Sciatic nerve (tissue), 2 donors: ENCODE measurements at regions not wholly inside any gene's neighbourhood (a gene's known extent, or its start where the extent isn't known, plus 50 kb on each side); places are given as distances from the start of the nearest gene placed in this dataset.
"Not testable (repeated sequence)": the region's sequence is repeated elsewhere in the genome, so short reads cannot be mapped to it uniquely, and the experiment has no call there.

ENCODE experiments used
- ATAC-seq: fragments of 200-7000 bp; cut with Tn5 transposase; one replicate; pipeline ENCODE4 v1.9.1; 2020; ENCODE audit warnings: mild to moderate bottlenecking, moderate library complexity
- DNase-seq: peaks from one replicate; pipeline ENCODE4 v3.0.0-alpha.2; 2020; ENCODE audit warnings: low spot score
- intact Hi-C: fragments of 100-400 bp; cut with DNase I; formaldehyde crosslinking; loops from one replicate; pipeline ENCODE4 v1.14.2; 2022
- donor health status: DM: no; HTN: no; CAD: no.
- donor health status: DM: no; HTN: no; CAD: no.

DNA sequence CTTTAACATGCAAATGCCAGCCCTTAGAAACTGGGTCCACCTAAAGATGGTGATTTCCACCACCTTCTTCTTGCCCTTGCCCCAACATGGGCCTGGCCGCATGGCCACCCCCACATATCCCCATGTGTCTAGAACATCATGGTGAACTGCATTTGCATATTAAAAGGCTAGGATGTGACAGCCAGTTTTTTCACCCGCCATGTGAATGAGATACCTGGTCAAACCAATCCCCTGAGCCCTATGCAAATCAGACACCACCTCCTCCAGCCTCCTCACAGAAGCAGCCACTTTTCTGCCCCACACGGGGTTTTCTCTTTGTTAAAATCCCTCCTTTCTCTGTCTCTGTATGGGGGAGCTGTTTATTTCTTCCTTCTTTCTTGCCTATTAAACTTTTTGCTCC, 1322.5 kb downstream of the FSCB start:
- no peak for ATAC-seq
- no peak for DNase-seq
- intact Hi-C loops: no loop called here

DNA sequence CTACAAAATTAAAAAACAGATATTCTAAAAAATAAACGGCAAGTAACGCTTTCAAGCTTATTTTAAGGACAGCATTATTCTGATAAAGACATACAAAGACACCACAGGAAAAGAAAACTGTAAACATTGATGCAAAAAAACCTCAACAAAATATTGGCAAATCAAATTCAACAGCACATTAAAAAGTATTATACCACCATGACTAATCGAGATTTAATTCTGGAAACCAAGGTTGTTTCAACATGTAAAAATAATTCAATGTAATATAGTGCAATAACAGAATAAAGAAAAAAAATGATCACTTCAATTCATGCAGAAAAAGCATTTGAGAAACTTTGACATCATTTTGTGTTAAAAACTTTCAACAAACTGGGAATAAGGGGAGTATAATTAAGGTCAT, 1323.2 kb downstream of the FSCB start:
- DNase-seq: no peak
- ATAC-seq: no peak
- intact Hi-C loops: no loop called here

DNA sequence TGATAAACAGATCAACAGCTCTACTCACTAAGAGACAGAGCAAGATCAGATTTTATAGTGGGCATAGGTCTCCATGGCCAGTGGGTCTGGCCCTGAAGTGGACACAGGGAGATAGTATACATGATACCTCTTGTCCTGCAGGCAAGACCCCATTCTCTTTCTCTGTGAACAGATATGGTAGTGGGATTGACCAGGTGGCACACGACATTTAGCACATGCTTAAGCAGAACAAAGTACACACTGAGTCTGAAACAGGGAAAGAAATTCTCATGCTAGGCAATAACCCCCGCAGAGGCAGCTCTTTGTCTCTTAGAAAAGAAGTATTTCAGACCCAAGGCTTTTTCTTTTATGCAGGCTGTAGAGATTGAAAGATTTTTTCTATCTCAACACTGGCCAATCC, 1331.2 kb downstream of the FSCB start:
- ATAC-seq: no peak
- intact Hi-C loops: no loop called here
- no peak for DNase-seq

GRCh38 chr14:43172899-43173548, 1334.1 kb downstream of the FSCB start:
- intact Hi-C loops: no loop called here
- no peak for DNase-seq
- no peak for ATAC-seq

- DNase-seq (no peak), ATAC-seq (no peak)
- intact Hi-C loops: no loop called here
Measured at GRCh38 chr14:43169722-43170121, 1337.4 kb downstream of the FSCB start.

DNA sequence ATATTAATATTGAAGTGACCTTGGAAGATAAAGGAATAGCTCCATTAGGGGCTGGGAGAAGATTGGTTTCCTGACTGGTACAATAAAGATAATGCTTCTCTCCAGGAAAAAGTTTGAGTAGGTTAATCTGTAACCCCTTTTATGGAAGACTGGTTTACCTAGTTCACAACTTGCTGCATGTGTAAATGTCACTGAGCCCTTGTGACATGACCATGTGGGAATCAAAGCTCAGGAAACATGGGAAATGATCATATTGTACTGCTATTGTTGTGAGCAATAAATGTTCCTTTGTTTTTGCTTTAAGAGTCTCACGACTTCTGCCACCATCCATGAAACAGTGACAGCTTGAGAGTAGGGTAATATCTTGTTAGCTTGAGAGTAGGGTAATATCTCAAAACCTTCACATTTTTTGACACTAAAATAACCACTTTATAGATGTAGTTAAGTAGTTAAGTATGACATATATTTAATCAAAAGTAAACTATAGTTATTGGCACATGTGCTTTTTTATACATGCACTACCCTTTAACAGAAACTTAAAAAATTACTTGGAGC, 1338.6 kb downstream of the FSCB start:
- intact Hi-C loops: no loop called here
- ATAC-seq: no peak
- no peak for DNase-seq

DNA sequence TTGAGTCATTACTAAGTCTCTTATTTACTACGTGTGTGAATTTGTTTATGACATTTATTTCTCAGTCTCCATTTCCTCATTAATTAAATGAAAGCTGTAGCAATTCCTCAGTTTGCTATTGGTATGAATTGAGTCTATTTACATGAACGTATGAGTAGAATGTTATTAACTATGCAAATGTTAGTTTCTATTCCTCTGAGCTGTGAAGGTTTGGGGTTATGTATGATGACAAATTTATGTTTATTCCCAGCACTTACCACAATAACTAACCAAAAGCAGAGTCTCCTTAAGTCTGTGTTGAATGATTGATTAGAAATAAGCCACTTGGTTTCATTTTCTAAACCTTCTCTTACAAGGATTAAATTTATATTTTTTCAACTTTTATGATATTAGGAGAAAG, 1340.9 kb downstream of the FSCB start:
- DNase-seq (no peak), ATAC-seq (no peak)
- intact Hi-C loops: no loop called here

DNA sequence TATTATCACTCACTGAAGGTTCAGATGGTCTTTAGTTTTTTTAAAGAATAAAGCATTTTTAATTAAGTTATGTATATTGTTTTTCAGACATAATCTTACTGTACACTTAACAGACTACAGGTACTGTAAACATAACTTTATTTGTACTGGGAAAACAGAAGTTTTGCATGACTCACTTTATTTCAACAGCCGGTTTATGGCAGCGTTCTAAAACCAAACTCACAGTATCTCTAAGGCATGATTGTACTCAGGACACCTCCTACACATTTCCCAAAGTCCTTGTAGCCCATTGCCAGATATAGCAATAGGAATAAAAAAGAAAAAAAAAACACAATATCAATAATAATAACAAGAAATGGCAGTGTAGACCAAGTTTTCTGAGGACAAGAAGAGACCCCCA, 1341.4 kb downstream of the FSCB start:
- ATAC-seq: no peak
- no peak for DNase-seq
- intact Hi-C loops: no loop called here

- intact Hi-C loops: no loop called here
Measured at GRCh38 chr14:43161477-43161876, 1345.6 kb downstream of the FSCB start.

DNA sequence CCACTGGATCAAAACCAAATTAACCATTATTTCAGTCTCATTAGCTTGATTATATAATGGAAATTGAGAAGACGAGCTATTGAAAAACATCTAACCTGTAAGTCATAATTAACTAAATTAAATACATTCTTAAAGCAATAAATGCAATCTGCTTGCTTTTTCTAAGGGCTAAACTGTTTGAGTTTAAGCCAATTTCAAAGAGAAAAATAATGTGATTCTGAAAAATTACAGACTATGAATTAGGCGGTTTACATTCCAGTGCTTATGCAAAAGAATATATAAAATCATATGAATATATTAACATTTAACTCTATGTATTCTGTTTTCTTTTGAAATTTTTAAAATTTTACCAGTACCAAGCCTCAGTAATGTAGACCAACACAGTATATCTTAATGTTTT, 1349.4 kb downstream of the FSCB start:
- ATAC-seq (no peak), DNase-seq (no peak)
- intact Hi-C loops: no loop called here

More at GRCh38 chr14:43161477-43161876, 1345.6 kb downstream of the FSCB start:
- ATAC-seq (no peak), DNase-seq (no peak)

DNA sequence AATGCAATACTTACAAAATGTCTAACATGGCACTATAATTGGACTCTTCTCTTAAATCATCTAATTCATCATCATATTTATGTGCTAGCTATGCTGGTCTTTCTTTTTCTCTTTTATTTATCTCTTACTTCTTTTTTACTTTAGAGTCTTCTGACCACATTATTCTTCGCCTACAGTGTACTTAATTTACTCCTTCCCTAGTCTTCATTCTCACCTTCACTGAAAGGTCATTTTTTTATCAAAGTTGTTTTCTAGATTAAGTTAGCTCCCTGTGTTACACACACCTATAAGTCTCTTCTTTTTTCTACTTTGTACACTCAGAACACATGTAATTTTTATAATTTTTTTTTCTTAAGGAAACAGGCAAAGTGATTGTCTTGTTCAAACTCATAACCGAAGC, 1351.2 kb downstream of the FSCB start:
- intact Hi-C loops: no loop called here
- DNase-seq (no peak), ATAC-seq (no peak)

GRCh38 chr14:43155258-43155657, 1351.8 kb downstream of the FSCB start:
- intact Hi-C loops: no loop called here

GRCh38 chr14:43147485-43147884, 1359.6 kb downstream of the FSCB start:
- intact Hi-C loops: no loop called here
- ATAC-seq (no peak), DNase-seq (no peak)

More at GRCh38 chr14:43155258-43155657, 1351.8 kb downstream of the FSCB start:
- DNase-seq: no peak
- no peak for ATAC-seq

DNA sequence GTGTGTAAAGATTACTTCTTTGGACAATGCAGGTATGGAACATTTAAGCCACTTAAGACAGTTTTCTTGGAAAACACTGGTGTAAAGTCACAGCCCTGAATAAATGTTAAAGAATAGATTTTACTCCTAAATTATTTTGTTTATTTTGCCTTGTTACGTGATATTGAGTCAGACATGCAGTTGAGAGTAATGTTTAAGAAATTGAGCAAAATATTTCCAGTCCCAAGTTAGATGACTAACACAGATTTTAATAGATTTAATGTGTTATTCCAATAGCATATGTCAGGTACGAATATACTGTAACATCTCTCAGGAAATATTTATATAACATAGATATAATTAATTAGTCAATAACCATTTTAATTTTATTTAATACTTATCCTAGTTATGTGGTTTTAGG, 1361.7 kb downstream of the FSCB start:
- no peak for ATAC-seq
- intact Hi-C loops: no loop called here
- DNase-seq: no peak

GRCh38 chr14:43143106-43143505, 1364.0 kb downstream of the FSCB start:
- no peak for DNase-seq
- intact Hi-C loops: no loop called here

DNA sequence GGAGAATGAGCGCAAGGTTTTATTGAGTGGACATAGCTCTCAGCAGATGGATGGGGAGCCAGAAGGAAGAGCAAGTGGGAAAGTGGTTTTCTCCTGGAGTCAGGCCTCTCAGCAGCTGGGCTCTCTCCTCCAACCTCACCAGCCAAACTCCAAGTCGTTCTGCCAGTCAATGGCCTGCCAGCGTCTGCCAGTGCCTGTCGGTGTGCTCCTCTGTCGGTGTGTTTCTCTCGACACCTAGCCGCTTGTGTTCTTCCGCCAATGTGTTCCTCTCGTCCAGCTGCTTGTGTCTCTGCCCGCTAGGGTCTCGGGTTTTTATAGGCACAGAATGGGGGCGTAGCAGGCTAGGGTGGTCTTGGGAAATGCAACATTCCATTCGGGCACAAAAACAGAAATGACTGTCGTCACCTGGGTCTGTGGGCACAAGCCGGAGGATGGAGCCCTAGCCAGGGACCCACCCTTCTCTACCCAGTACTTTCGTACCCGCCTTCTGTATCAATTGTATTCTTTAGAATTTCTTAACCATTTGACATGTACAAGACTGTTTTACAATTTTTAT, 1365.4 kb downstream of the FSCB start:
- DNase-seq: no peak
- ATAC-seq: no peak
- intact Hi-C loops: no loop called here

More at GRCh38 chr14:43143106-43143505, 1364.0 kb downstream of the FSCB start:
- ATAC-seq: no peak

GRCh38 chr14:43140453-43140852, 1366.6 kb downstream of the FSCB start:
- ATAC-seq (no peak), DNase-seq (no peak)
- intact Hi-C loops: no loop called here

- ATAC-seq: no peak
- intact Hi-C loops: no loop called here
- no peak for DNase-seq
Measured at GRCh38 chr14:43135877-43136411, 1371.1 kb downstream of the FSCB start.

- no peak for DNase-seq
- ATAC-seq: no peak
- intact Hi-C loops: no loop called here
Measured at GRCh38 chr14:43132441-43132840, 1374.6 kb downstream of the FSCB start.

- DNase-seq, ATAC-seq, intact Hi-C loops: not testable (repeated sequence)
Measured at GRCh38 chr14:43128429-43128828, 1378.7 kb downstream of the FSCB start.

GRCh38 chr14:43127874-43128273, 1379.2 kb downstream of the FSCB start:
- ATAC-seq, DNase-seq, intact Hi-C loops: not testable (repeated sequence)
